GM19438 (cell line): ENCODE measurements at regions not wholly inside any gene's neighbourhood (a gene's known extent, or its start where the extent isn't known, plus 50 kb on each side); places are given as distances from the start of the nearest gene placed in this dataset.

Experiments used
- ATAC-seq: cut with Tn5 transposase; IDR thresholded peaks from one replicate; pipeline ENCODE4 v1.9.1; 2021; ENCODE audit warnings: low read depth; ENCODE audit not compliant: unreplicated experiment

DNA sequence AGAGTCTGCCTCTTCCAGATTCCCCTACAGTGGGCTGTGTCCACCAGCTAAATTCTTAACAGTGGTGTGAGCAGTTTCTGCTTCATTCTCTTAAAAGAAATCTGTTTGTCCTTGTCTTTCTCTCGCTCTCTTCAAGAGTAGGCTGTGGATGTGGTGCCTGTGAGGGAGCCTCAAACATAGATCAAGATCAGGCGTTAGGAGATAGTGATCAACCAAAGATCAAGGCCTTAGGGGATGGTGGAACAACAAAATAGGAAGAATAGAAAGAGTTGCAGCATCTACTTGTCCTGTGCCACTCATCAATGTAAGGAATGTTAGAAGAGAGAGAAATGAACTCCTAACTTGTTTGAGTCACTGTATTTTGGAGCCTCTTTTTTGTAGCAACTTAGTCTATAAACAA is 144.2 kb downstream of the AASDH start:
- ATAC-seq: no peak

DNA sequence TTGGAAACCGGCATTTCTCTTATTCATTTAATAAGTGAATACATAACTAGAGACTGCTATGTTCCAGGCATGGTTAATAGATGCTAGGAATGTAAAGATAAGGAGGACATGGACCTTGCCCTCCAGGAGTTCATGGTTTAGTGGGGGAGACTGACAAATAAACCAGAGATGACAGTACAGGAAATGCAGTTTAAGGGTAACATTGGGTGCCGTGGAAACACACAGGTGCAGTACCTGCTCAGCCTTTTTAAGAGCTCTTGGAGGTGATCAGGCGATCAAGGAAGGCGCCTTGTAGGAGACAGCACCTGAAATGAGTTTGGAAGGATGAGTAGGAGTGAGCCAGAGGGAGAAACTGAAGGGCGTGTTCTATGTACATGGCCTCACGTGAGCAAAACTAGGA is 145.8 kb downstream of the AASDH start:
- no peak for ATAC-seq

DNA sequence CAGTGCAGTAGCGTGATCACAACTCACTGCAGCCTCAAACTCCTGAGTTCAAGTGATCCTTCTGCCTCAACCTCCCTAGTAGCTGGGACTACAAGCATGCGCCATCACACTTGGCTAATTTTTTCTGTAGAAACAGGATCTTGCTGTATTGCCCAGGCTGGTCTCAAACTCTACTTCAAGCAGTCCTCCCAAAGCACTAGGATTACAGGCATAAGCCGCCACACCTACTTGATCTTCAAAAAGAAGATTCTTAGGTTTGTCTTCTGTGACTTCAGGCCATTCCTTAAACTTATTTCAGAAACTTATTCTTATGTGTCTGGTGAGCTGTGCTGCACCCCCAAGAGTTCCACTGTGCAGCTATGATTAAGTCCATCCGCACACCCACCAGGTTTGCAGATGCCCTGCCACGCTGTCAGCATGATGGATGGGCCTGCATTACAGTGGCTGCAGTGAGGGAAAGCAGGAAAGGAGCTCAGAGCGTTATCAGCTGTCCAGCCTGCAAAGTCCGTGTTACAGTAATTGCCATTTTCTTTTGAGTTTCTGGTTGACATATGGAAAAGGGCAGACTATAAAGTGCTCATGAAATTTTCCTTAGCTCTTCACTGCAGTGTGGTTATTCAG is 146.6 kb downstream of the AASDH start:
- ATAC-seq: no peak

GRCh38 chr4:56238251-56238650 is 149.0 kb downstream of the AASDH start:
- no peak for ATAC-seq

GRCh38 chr4:56235725-56236124 is 151.6 kb downstream of the AASDH start:
- ATAC-seq: no peak

DNA sequence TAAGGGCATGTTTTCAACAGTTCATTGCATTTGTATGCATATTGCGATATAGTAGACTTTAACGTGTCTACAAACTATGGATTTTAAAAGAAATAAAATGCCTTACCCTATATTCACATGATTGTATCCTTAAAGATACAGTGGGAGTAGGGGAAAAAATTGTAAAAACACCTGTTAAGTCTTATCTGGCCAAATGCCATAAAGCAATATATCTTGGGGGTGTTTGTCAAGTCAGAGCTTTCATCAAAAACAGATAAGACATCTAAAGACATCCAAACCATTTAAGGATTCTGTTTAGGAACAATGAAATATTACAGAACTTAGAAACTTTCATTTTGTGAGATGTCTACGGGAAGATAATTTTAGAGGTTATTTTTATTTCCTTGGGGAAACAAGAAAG is 152.3 kb downstream of the AASDH start:
- ATAC-seq: no peak

GRCh38 chr4:56234098-56234497 is 153.2 kb downstream of the AASDH start:
- ATAC-seq: no peak

DNA sequence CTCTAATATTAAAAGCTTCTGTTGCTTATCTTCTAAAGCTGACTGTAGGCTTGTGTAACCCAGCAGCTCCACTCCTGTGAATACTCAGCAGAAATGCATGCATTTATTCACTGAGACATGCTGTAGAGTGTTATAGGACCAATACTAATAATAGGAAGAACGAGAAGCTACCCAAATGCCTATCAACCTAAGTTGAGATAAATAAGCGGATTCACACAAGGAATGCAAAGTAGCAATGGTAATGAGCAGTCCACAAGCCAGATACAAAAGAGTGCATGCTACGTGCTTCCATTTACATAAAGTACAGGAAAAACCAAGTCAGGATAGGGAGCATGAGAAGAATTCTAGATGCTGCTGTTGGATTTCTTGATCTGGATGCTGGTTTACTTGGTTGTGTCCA is 155.9 kb downstream of the AASDH start:
- ATAC-seq: no peak

- no peak for ATAC-seq
Measured at GRCh38 chr4:56229947-56230346, 157.3 kb downstream of the AASDH start.

DNA sequence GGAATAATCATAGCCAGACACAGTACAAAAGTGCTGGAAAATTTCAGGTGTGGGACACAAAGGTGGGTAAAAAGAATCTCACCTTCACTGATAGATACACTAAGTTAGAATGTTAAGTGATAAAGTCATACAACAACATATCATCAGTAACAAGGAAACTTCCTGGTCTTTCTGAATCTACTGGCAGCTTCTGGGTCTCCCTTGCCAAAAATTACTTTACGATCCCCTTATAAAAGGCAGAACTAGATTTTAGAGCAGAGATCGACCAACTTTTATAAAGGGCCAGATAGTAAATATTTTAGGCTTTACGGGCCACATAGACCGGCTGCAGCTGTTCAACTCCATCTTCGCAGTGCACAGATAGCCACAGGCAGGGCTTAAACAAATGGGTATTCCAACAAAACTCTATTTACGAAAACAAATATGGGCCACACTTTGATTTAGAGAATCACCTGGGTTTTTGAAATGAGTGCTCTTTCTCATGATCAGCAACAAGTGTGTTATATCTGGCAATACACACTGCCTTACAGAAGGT is 159.9 kb downstream of the AASDH start:
- no peak for ATAC-seq

DNA sequence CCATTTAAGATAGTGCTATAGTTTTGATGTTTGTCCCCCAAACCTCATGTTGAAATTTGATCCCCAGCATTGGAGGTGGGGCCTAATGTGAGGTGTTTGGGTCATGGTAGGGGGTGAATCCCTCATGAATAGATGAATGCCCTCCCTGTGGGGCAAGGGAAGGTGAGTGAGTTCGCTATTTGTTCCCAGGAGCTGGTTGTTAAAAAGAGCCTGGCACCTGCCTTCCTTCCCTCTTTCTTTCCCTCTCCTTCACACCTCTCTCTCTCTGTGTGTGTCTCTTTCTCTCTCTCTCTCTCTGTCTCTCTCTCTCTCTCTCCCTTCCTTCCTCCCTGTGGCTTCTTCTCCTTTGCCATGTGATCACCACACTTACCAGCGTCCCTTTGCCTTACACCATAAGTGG is 160.7 kb downstream of the AASDH start:
- ATAC-seq: no peak

DNA sequence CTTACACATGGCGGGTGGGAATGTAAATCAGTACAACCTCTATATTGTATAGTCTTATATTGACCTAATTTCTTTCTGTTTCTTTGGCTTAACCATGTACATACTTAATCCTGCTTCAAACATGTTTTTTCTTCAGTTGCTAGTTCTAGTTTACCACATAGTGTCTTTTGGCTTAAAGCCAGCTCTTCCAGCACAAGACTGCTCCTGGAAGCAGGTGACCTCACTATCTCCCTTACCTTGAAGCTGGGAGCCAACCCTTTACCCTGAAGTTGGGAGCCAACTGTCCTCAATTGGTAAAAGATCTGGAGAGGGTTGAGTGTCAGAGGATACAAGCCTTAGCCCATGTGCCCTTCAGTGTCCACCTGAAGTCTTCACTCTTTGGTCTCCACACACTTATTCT is 162.7 kb downstream of the AASDH start:
- ATAC-seq: no peak

DNA sequence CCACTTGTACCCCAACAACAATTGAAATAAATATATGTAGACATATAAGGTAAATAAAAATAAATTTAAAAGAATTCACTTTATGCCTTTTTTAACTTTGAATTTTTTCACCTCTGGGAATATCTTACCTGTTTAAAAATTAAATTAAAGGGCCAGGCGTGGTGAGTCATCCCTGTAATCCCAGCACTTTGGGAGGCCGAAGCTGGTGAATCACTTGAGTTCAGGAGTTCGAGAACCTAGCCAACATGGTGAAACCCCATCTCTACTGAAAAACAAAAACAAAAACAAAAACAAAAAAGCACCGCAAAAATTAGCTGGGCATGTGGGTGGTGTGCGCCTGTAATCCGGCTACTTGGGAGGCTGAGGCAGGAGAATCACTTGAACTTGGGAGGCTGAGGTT is 164.8 kb downstream of the AASDH start:
- ATAC-seq: no peak

DNA sequence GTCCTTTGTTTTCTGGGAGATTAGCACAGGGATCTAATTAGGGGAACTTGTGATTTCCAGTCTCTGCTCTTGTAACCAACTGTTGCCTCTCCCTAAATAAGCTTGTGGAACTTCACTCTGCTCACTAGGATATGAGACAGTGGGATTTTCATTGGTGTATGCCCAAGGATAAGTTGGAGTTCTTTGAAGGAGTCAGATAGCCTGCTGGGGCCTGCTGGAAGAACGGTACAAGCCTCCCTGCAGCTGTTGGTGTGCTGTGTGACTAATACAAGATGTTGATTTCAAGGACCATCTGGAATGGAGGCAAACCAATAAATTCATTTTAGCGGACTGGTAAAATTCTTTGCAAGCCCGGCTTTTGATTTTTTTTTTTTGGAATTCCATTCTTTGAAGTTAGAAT is 167.0 kb downstream of the AASDH start:
- no peak for ATAC-seq

- no peak for ATAC-seq
Measured at GRCh38 chr4:56219447-56219846, 167.8 kb downstream of the AASDH start.

DNA sequence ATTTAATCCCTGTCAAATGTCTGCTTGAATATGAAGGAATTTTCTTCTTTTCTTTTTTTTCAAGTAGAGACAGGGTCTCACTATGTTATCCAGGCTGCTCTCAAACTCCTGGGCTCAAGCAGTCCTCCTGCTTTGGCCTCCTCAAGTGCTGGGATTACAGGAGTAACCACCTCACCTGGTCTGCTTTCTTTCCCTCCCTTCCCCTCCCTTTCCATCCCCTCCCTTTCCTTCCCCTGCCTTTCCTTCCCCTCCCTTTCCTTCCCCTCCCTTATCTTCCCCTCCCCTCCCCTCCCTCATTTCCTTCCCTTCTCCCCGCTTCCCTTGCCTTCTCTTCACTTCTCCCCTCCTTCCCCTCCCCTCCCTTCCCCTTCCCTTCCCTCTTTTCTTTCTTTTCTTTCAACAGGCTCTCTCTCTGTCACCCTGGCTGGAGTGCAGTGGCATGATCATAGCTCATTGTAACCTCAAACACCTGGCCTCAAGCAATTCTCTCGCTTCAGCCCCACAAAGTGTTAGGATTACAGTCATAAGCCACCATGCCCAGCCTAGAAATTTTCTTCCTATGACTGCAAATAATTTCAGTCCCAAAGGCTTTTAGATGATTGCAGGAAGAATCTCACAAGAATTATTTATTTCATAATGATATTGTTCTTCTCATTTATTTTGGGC is 168.9 kb downstream of the AASDH start:
- ATAC-seq: no peak

- ATAC-seq: no peak
Measured at GRCh38 chr4:56217343-56217890, 169.9 kb downstream of the AASDH start.

DNA sequence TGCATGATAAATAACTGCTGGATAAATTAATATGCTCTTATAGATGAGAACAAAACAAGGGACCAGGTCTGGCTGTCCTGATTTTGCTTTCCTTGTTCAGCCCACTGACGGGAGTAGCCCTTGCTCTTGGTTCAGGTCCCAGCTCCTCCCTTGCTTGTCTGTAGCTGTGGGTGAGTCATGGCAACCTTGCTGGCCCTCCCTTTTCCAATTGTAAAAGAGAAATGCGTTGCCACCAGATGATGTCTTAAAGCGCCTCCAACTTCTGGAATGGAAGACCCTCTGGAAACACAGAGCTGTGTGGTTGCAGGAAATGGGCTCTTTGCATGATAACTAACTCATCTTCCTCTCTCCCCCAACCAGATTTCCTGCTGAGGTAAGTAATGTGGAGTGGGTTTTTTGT is 171.4 kb downstream of the AASDH start:
- ATAC-seq: no peak

DNA sequence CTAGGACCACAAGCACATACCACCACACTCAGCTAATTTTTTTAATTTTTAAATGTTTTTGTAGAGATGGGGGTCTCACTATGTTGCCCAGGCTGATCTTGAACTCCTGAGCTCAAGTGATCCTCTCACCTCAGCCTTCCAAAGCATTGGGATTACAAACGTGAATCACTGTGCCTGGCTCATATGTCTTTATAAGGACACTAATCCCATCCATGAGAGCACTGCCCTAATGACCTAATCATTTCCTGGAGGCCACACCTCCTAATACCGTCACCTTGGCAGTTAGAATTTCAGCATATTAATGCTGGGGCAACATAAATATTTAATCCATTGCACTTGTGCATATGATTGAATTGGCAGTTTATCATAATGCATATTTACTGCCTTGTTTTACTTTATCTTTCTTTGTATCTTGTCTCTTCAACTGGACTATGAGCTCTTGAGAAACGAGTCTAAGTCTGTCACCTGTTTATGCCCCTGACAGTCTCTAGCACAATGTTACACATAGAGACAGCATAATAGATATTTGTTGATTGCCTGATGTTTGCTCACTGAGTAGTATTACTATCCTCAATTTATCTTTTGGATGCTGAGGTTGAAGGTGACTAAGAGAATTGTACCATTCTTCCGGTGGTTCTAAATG is 172.0 kb downstream of the AASDH start:
- ATAC-seq: no peak

DNA sequence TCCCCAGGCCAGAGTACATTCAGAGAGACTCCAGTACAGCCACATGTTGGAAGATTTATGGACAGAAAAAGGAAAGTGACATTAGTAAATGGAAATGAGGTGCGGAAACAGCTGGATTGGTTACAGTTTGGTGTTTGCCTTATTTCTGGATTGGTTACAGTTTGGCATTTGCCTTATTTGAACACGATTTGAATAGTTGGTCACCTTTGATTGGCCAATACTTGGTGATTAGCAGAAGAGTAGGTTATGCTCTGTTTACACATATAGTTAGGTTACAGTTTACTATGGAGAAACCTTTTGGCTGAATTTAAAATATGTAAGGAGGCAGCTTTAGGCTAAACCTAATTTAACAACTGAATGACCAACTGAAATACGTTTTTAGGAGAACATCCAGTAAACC is 173.7 kb downstream of the AASDH start:
- ATAC-seq: no peak

GRCh38 chr4:56212774-56213173 is 174.5 kb downstream of the AASDH start:
- ATAC-seq: no peak

DNA sequence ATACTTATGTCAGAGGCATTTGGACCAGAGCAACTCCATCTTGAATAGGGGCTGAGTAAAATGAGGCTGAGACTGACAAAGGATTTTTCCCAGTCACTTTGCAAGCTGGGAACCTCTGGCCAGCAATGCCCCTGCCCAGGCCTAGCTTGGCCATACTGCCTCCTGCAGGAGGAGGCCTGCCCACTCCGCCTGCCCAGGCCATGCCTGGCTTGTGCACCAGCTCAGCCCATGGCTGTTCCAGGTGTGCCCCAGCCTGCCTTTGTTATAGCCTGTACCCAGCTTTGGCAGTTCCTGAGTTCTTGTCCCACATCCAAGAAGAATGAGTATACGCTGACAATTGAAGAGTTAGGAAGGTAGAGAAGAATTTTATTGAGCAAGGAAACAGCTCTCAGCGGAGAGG is 176.1 kb downstream of the AASDH start:
- no peak for ATAC-seq
